ENCODE measurements at regions not wholly inside any gene's neighbourhood (a gene's known extent, or its start where the extent isn't known, plus 50 kb on each side); places are given as distances from the start of the nearest gene placed in this dataset.
"Not testable (repeated sequence)": the region's sequence is repeated elsewhere in the genome, so short reads cannot be mapped to it uniquely, and the experiment has no call there.

DNA sequence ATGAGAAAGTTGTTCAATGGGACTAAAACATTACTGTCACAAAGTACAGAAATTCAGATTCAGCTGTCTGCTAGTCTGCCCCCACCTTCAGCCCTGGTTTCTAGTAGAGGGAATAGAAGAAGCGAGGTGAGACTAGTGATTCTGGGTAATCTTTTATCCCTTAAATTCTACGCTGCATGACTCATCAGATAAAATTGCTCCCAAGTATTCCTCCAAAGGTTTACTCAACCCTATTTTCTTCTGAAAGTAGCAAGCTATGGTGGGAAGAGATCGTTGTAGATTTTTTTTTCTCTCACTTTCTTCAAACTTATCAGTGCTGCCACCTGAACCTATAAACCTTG is 318.9 kb upstream of the RIOK2 start:
- no peak for TF ChIP-seq CTCF (IDR thresholded peaks at IDR 0.05)
- no peak overlapping the region for H3K4me3 Mint-ChIP-seq
- H3K27ac ChIP-seq (ENCODE audit: low read depth in 1 of 2, low read length in 2 of 2) = no peak overlapping the region
- no peaks in the 10 kb centered on the region for H3K27me3 ChIP-seq (ENCODE audit: control insufficient read depth in 1 of 2, insufficient read depth in 2 of 2, low read length in 2 of 2)
- H3K4me3 ChIP-seq (ENCODE audit: low read length) = no peak overlapping the region
- ChIA-PET POLR2A (no interaction called here), CTCF (no interaction called here)
- H3K27me3 Mint-ChIP-seq = peaks cover 3% of the 10 kb centered on the region
- no peaks in the 10 kb centered on the region for H3K9me3 Mint-ChIP-seq
- no peaks in the 10 kb centered on the region for H3K36me3 Mint-ChIP-seq (ENCODE audit: low read depth)
- no peak for ATAC-seq (ENCODE audit: poor library complexity)
- intact Hi-C loops (cut with DNase I, micrococcal nuclease) = no loop called here
- DNase-seq = no peak
- no peaks in the 10 kb centered on the region for H3K4me1 ChIP-seq (ENCODE audit: insufficient read depth, low read length)
- no peak overlapping the region for H3K27ac Mint-ChIP-seq
- no peaks in the 10 kb centered on the region for H3K4me1 Mint-ChIP-seq (ENCODE audit: low read depth)
- no peaks in the 10 kb centered on the region for H3K9me3 ChIP-seq (ENCODE audit: control insufficient read depth in 1 of 2, insufficient read depth in 1 of 2, low read length in 2 of 2)
- no peaks in the 10 kb centered on the region for H3K36me3 ChIP-seq (ENCODE audit: insufficient read depth, low read length)

DNA sequence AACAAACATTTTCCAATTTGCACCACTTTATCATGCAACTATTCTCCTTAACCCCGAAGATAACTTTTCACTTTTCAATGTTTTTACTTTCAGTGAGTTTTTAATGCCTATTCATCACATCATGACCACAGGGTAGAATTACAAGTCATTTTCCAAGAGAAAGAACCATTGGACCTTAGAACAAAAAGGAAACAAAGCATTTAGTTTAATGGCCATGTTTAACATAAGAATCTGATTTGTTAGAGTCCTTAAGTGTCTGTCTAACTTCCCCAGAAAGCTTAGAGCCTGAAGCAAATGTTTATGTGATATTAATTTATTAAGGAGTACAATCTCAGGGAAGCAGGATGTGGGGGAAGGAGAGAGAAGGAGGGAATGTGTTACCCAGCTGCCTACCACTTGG is 325.8 kb upstream of the RIOK2 start:
- intact Hi-C loops (cut with DNase I, micrococcal nuclease) = no loop called here
- no peaks in the 10 kb centered on the region for H3K27me3 Mint-ChIP-seq
- H3K36me3 ChIP-seq (ENCODE audit: insufficient read depth, low read length) = no peaks in the 10 kb centered on the region
- H3K4me3 Mint-ChIP-seq = no peak overlapping the region
- H3K4me1 Mint-ChIP-seq (ENCODE audit: low read depth) = no peaks in the 10 kb centered on the region
- peaks cover 2% of the 10 kb centered on the region for H3K9me3 Mint-ChIP-seq
- H3K4me1 ChIP-seq (ENCODE audit: insufficient read depth, low read length) = no peaks in the 10 kb centered on the region
- no peaks in the 10 kb centered on the region for H3K27me3 ChIP-seq (ENCODE audit: control insufficient read depth in 1 of 2, insufficient read depth in 2 of 2, low read length in 2 of 2)
- H3K9me3 ChIP-seq (ENCODE audit: control insufficient read depth in 1 of 2, insufficient read depth in 1 of 2, low read length in 2 of 2) = no peaks in the 10 kb centered on the region
- POLR2A ChIA-PET = no interaction called here
- no peaks in the 10 kb centered on the region for H3K36me3 Mint-ChIP-seq (ENCODE audit: low read depth)
- H3K27ac Mint-ChIP-seq = no peak overlapping the region
- no peak overlapping the region for H3K27ac ChIP-seq (ENCODE audit: low read depth in 1 of 2, low read length in 2 of 2)
- CTCF ChIA-PET = no interaction called here
- ATAC-seq (ENCODE audit: poor library complexity) = no peak
- no peak for DNase-seq
- no peak overlapping the region for H3K4me3 ChIP-seq (ENCODE audit: low read length)
- no peak for TF ChIP-seq CTCF (IDR thresholded peaks at IDR 0.05)

DNA sequence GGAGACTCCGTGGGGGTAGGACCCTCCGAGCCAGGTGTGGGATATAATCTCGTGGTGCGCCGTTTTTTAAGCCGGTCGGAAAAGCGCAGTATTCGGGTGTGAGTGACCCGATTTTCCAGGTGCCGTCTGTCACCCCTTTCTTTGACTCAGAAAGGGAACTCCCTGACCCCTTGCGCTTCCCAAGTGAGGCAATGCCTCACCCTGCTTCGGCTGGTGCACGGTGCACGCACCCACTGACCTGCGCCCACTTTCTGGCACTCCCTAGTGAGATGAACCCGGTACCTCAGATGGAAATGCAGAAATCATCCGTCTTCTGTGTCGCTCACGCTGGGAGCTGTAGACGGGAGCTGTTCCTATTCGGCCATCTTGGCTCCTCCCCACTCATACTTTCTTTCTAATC is 336.5 kb upstream of the RIOK2 start:
- CTCF ChIA-PET; ATAC-seq (ENCODE audit: poor library complexity); POLR2A ChIA-PET: not testable (repeated sequence)

DNA sequence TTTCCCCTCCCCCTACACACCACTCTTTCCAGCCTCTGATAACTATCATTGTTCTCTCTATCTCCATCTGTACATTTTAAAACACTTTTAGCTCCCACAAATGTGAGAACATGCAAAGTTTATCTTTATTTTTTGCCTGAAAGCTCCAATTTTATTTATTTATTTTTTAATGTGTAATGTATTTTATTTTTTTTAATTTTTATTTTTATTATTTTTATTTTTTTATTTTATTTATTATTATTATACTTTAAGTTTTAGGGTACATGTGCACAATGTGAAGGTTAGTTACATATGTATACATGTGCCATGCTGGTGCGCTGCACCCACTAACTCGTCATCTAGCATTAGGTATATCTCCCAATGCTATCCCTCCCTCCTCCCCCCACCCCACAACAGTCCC is 340.3 kb upstream of the RIOK2 start:
- ATAC-seq (ENCODE audit: poor library complexity); H3K27me3 Mint-ChIP-seq; H3K4me1 ChIP-seq (ENCODE audit: insufficient read depth, low read length); H3K36me3 Mint-ChIP-seq (ENCODE audit: low read depth); POLR2A ChIA-PET; H3K9me3 ChIP-seq (ENCODE audit: control insufficient read depth in 1 of 2, insufficient read depth in 1 of 2, low read length in 2 of 2); H3K27me3 ChIP-seq (ENCODE audit: control insufficient read depth in 1 of 2, insufficient read depth in 2 of 2, low read length in 2 of 2); H3K9me3 Mint-ChIP-seq; H3K4me1 Mint-ChIP-seq (ENCODE audit: low read depth); H3K4me3 ChIP-seq (ENCODE audit: low read length); intact Hi-C loops (cut with DNase I, micrococcal nuclease); DNase-seq; H3K27ac ChIP-seq (ENCODE audit: low read depth in 1 of 2, low read length in 2 of 2); H3K27ac Mint-ChIP-seq; CTCF ChIA-PET; H3K36me3 ChIP-seq (ENCODE audit: insufficient read depth, low read length); H3K4me3 Mint-ChIP-seq: not testable (repeated sequence)

More for the DNA sequence above, 336.5 kb upstream of the RIOK2 start:
- H3K27ac Mint-ChIP-seq; H3K36me3 ChIP-seq (ENCODE audit: insufficient read depth, low read length); H3K4me3 Mint-ChIP-seq; H3K27me3 ChIP-seq (ENCODE audit: control insufficient read depth in 1 of 2, insufficient read depth in 2 of 2, low read length in 2 of 2); H3K4me1 ChIP-seq (ENCODE audit: insufficient read depth, low read length); DNase-seq; H3K4me1 Mint-ChIP-seq (ENCODE audit: low read depth); H3K9me3 Mint-ChIP-seq; H3K27me3 Mint-ChIP-seq; H3K36me3 Mint-ChIP-seq (ENCODE audit: low read depth); H3K9me3 ChIP-seq (ENCODE audit: control insufficient read depth in 1 of 2, insufficient read depth in 1 of 2, low read length in 2 of 2); H3K4me3 ChIP-seq (ENCODE audit: low read length); H3K27ac ChIP-seq (ENCODE audit: low read depth in 1 of 2, low read length in 2 of 2); intact Hi-C loops (cut with DNase I, micrococcal nuclease): not testable (repeated sequence)
